OCI-M1 (cell line): ENCODE measurements at regions not wholly inside any gene's neighbourhood (a gene's known extent, or its start where the extent isn't known, plus 50 kb on each side); places are given as distances from the start of the nearest gene placed in this dataset.

ENCODE experiments used
- DNase-seq: peaks from one replicate; lab custom pipeline; 2025; lab: John Stamatoyannopoulos, UW

DNA sequence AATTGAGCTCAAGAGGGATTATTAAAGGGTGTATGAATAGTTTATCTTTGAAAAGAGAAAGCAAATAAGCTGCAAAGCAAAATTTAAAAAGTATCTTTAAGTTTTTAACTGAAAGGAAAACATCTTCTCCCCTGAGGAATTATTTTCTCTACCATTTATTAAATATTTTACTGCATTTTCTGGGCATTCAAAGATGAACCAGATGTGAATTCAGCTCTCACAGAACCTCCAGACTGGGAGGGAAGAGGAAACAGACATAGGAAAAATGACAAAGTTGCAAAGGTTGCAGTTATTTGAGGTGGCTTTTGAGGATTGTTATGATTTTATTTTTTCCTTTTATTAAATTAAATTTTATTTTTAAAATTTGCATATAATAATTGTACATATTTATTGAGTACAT, 122.7 kb upstream of the SESN3 start:
- DNase-seq = no peak

DNA sequence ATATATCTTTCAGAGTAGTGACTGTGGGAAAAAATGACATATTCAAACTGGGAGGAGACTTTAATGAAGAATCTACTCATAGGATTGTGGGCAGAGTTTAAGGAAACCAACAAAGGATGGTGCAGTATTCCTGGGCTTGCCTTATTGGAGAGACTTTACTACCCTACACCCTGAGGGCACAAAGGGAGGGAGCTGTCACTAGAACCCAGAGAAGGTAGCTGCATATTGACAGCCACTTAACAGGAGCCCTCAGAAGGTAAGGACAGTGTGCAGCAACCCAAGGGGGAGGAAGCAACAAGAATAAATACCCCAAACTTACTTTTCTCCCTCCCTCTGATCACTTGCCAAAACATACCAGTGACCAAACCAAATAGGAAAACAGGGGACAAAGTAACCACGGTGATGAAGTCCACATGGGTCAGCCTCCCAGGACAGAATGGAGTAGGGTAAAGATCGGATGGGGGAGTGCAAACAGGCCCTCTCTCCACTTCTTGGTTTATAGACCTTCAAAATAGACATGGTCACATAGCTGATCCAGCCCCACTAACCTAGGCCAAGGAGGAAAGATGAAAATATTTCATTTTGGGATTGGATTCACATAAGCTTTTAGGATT, 121.8 kb upstream of the SESN3 start:
- DNase-seq = no peak

DNA sequence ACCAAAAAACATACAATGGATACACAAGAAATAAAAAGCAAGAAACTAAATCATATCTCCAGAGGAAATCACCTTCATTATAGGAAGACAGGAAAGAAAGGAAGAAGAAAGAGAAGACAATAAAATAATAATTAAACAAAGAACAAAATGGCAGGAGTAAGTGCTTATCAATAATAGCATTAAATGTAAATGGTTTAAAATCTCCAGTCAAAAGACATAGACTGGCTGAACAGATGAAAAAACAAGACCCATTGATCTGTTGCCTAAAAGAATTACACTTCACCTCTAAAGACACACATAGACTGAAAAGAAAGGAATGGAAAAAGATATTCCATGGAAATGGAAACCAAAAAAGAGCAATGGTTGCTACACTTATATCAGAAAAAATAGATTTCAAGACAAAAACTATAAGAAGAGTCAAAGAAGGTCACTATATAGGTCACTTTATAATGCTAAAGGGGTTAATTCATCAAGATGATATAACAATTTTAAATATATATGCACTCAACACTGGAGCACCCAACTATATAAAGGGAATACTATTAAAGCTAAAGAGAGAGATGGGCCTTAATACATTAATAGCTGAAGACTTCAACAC, 118.4 kb upstream of the SESN3 start:
- DNase-seq = no peak

DNA sequence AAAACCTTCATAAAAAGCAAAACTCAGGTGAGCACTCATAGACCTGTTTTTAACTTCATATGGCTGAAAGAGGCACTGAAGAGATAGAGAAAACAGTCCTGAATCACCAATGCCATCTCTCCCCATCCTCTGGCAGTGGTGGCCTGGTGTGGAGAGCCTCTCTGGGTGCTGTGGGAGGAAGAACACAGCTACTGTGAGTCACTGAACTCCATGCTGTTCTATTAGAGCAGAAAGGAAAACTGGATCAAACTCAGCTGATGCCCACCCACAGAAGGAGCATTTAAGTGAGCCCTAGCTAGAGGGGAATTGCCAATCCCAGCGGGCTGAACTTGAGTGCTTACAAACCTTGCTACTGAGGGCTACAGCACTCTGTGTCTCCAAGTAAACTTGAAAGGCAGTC, 115.3 kb upstream of the SESN3 start:
- no peak for DNase-seq

DNA sequence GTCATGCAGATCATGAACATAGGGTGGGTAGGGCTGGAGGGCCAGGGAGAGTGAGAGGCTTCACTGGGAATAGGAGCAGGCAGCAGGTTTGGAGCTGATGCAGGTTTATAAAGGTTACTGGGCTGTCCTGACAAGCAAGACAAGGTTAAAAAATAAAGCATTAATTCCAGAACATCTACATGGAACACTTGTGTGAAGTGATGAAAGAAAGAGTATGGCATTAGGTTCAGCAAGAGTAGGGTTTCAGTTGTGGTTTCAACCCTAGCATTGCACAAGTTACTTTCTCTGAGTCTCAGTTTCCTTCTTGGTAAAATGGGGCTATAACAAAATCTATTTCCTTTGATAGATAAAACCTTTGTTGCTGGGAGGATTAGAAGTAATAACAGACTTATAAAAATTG, 114.6 kb upstream of the SESN3 start:
- no peak for DNase-seq

DNA sequence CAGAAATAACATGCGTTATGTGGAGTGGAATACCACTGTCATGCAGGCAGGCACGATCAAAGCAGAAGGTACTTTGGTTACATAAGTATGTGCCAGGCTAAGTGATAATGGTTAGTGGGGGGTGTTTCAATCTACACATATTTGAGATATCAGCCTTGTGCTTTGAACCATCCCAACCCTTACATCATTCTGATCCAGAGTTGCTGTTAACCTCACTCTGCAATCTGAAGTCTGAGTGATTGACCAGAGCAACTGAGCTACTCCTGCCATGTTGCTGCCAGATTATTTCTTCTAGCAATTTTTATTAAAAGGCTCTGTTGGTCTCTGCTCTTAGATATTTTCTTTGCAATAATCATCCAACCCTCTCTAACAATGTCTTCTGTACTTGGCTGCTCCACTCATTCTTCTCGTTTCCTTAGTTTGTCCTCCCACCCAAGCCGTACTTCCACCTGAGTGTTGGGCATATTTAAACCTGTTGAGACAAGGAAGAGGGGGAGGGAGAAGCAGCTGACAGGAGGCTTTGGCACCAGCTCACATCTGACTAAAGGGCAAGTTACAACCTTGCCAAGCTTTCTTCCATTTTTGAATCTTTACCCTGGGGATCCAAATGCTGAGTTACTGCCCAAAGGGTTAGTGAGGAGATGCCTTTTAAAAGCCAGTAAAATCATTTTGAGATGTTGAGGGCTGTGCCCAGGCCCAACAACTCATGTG, 114.1 kb upstream of the SESN3 start:
- DNase-seq = no peak

DNA sequence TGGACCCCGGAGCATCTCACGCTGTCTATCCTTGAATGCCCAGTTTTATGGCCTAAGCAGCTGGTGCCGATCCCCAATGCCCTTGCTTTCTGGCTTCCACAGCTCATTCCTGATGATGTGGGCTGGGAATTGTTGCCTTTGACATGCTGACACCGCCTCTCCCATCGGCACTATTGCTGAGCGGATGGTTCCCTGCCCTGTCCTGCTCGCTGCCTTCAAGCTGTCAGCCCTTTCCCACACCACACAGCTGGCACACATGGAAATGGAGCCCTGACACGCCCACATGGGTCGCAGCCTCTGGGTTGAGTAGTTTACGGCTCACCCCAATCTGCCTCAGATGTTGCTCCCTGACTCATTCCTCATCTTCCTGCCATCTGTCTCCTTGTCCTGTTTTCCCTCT, 110.2 kb upstream of the SESN3 start:
- DNase-seq = no peak

DNA sequence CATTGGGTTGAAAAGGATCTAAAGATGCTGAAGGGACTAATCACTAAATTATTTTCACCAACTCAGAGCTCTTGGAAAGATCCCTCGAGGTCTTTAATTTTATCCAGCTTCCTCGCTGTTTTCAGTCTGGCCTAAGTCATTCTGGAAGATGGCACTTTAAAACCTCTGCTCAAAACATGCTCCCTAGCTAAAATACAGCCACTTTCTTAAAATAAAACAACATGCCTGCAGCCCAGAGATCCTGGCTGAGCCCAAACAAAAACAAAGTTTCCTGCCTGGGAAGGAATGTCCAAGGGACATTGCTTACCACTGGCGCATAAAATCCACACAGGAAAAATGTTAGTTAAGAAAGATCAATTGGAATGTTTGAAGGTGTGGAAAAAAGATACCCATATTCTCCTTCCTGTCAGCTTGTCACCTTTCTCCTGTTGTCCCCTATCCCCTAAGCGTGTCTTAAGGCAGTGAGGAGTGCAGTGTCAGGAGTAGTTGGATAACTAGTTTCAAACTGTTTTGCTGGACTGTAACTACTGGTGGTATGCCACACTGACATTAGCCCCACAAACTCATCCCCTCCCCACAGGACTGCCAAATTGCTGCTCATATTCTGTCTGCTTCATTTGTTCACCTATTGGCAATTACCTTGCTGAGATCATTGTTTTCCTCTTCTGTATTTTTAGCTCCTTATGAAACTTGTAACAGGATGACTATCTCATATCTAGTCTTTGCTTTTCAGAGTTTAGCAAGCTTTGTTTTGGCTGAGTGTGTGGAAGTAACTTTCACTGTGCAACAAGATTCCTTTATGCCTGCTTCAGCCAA, 108.3 kb upstream of the SESN3 start:
- no peak for DNase-seq

DNA sequence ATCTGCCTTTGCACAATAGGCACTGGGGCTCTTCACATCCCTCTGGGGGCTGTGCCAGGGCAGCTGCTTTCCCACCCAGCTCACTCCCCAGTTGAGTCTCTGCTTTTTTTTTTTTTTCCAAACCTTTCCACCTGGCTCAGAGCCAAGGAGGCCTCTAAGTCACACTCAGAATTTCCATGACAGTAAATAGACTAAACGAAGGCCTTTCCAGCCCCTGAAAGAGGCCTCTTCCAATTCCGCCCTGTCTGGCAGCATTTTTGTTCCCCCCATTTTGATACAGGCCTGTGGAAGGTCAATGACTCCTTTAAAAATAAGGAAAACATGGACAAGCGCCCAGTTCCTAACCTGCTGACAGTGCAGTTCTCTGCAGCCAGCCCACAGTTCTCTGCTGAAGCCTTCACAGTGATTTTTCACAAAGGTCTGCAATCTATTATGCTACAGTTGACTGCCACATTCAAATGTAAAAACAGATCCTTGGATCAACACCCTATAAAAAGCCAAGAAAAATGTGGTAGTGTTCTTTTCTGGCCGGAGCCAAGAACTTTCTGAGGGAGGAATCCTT, 107.5 kb upstream of the SESN3 start:
- DNase-seq = peak; percentile 8

DNA sequence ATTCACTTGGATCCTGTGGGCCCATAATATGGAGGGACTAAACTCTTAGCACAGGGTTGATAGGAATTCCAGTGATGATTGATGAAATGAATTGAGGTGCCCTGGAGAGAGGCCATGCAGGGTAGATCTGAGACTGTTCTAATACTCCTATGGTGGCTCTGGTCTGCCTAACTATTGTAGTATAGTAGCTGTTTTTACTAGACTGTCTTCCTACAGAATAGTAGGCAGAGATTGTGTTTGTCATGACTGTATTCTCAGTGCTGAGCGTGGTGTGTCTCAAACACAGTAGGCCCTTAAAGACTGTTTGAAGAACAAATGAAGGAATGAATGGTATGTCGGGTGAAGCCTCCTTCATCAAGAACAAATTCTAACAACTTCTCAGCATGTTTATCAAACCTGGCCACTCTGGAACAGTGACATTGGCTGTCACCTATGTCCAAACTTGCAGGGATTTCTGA, 107.0 kb upstream of the SESN3 start:
- DNase-seq = no peak

DNA sequence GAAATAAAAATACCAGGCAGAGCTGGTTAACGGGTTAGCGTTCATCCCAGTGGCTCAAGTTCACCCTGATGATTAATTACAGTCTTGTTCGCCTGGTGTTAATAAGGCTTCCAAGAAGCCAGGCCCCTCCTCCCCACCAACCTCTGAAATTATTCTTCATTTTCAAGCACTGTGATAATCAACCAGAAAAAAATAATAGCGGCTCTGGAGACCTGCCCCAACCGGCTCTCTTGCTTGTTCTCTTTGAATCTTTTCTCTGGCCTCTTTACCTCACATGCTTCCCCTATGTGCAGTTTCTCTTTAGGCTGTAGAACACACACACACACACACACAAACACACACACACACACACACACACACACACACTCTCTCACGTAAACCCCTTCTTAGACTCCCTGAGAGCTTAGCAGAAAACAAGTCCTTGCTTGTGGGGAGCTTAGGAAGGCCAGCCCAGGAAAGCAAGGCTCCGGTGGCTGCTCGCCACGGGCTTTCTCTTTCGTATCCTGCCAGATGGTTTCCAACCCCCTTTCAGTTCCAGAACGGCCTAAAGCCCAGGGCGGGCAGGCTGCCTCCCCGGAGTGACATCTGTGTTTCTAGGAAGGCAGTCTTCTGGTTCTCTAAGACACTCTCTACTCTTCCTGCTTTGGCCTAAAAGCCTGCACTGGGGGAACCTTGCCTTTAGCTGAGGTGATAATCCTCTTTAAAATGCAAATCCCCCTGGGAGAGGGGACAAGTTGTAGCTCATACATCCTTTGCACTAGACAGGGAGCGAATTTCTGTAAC, 106.4 kb upstream of the SESN3 start:
- DNase-seq = no peak

DNA sequence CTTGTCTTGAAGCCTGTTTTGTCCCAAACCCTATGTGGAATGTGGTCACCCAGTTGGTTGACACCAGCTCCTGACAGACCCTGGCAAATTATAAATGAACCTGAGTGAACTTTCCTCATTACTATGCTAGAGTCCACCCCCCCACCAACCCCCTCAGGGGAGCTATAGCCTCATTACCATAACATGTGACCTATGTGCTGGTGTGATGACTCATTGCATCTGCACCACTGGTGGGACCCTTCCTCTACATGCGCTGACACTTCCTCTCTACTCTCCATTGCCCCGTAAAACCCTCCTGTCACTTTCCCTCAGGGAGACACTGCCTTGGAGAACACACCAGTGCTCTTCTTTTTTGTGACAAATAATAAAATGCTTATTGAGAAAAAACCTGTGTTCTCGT, 105.0 kb upstream of the SESN3 start:
- no peak for DNase-seq

DNA sequence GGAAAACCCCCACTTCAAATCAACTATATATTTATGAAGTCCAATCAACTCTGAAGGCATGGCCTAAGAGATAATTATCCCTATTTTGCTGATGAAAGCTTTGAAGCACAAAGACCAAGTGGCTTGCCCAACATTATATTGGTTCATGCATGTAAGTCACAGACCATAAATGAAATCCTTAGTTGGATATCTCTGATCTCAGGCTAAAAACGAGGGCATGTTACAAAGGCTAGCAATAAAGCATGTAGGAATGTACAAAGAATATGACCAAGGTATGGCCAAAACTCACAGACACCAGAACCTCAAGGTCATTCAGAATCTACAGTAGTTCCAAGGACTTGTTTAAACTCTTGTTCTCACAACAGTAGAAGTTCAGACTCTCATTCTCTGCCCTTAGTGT, 100.2 kb upstream of the SESN3 start:
- DNase-seq = no peak

DNA sequence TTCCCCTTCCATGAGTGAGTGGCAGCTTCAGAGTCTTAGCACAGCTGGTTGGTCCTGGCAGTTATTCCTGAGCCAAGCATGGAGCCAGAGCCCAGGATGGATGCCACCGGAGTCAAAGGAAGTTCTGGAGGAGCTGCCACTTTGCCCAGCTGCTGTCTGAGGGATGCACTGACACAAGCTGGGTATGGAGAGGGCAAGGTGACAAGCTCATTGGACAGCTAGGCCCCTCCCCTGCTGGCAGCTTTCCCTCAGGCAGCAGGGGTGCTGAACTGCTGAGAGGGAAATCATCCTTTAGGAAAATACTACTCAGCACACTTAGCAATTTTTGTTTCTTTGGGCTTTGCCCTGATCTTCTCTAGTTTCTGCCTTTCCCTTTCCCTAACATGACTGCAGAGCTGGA, 99.3 kb upstream of the SESN3 start:
- DNase-seq = no peak

DNA sequence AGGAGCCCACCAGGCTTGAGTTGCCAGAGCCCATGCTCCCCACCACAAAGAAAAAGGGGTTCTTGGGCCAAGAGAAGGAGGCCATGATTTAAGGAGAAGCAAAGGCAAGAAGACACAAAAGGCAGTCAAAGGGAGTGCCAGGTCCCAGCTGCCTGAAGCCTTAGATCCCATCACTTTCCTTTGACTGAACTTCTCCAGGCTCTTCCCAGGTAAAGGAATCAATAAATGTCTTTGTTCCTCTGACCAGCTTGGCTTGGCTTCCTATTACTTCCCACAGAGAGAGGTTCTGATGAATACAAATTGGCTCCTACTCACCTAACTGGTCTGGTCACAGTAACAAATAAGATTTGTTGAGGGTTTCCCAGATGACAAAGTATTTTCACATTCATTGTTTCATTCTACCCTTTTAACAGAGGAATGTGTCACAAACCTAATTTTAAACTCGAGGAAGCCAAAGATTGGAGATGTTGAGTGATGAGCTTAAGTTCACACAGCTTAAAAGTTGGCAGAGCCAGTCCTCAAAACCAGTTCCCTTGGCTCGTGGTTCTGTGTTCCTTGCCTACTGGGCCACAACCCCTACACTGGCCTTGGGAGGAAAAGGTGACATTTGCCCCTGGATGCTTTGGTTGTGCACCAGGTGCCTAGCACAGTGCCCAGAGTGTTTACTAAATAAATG, 96.4 kb upstream of the SESN3 start:
- DNase-seq = no peak

DNA sequence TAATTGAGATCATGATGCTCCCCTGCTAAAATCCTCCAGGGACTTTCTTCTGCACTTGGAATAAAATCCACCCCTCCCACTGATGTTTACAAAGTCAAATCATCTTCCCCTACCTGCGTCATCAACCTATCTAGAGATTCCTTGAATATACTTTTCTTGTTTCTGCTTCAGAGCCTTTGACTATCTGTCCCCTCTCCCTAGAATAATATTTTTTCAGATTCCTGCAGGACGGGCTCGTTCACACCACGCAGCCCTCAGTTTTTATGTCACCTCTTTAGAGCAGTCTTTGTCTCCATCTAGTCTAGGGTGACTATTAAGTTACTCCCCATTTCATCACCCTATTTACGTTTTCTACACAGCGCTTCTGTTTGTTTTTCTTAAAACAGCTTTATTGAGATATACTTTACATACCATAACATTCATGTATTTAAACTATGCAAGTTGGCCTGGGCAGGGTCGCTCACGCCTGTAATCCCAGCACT, 94.8 kb upstream of the SESN3 start:
- no peak for DNase-seq

DNA sequence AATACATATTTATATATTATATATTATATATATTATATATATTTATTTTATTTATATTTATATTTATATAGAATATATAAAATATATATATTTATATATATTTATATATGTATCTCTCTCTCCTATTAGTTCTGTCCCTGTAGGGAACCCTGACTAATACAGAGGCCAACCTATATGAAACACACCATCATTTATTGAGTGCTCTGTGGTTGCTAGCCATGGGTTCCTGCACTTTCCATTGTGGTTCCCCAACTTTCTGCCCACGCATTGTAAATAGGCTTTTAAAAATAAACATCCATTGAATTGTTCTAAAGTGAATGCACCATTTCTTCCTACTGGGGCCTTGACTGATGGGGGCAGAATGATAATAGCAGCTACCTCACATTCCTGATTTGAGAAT, 93.8 kb upstream of the SESN3 start:
- no peak for DNase-seq

DNA sequence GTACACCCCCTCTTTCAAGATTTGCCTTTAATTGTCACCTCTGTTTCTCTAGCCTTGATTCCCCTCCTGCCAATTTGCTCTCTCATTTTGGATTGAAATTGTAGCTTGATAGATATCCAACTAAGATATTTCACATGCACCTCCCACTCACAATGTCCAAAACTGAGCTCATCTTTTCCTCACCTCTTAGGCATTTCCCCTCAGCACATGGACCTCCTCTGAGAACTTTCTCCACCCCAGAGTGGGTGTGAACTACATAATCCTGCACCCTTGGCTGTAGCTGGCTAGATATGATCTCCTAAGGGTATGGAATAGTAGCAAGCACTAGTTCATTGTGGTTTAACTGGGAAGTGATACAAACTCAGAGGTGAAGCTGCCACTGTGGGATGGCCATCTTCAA, 91.5 kb upstream of the SESN3 start:
- DNase-seq = no peak

DNA sequence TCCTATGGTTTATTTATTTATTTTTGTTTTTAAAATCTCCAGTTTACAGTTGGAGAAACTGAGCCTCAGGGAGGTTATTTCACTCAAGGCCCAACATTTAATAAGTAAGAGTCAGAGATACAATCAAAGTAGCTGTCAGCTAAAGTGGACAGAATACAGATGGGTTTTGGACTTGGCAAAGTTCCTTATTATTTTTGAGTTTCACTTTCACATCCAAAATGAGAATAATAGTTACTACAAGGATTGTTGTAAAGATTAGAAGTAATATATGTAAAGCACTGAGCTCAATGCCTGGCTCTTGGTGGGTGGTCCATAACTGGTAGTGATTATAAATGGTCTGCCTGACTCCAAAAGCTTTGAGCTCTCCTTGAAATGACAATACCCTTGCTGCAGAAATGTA, 87.5 kb upstream of the SESN3 start:
- peak; percentile 65 for DNase-seq

DNA sequence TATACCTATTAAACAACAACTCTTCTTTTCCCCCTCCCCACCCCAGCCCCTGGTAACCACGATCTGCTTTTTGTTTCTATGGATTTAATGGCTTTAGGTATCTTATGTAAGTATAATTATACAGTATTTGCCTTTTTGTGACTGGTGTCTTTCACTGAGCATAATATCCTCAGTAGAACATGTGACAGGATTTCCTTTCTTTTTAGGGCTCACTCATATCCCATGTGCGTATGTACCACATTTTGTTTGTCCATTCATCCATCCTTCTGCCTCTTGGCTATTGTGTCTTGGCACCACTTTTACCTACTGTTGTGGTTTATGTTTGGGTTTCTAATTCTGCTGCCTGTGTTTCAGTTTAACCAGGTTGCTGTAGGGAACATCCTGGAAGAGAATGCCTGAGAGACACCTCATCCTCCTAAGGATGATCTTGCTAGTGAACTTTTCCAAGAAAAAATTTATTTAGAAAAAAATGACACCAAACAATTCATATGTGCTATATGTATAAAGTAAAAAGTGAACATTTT, 77.6 kb upstream of the SESN3 start:
- DNase-seq = no peak

DNA sequence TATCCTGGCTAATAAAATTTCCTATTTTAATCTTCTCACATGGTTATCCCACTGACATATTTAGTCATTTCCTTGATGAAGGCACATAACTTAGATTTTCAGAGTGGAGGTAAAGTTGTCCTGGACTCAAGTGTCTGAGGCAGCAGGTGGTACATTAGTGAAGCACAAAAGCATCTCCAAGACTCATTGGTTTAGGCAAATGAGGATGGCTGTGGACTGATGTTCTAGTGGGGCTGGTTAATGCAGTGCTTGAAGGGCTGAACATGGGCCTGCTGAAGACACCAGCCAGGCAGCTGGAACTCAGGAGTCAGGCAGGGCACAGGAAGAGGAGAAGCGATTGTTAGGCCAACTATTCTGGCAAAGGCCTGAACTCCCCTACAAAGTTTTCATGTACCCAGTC, 76.3 kb upstream of the SESN3 start:
- no peak for DNase-seq
